ENCODE measurements at regions not wholly inside any gene's neighbourhood (a gene's known extent, or its start where the extent isn't known, plus 50 kb on each side); places are given as distances from the start of the nearest gene placed in this dataset.

- no peak for DNase-seq
These were observed 53.0 kb upstream of the SMOX start for GRCh38 chr20:4095639-4096038.

GRCh38 chr20:4091490-4092479 lies 56.8 kb upstream of the SMOX start:
- no peak for DNase-seq

DNA sequence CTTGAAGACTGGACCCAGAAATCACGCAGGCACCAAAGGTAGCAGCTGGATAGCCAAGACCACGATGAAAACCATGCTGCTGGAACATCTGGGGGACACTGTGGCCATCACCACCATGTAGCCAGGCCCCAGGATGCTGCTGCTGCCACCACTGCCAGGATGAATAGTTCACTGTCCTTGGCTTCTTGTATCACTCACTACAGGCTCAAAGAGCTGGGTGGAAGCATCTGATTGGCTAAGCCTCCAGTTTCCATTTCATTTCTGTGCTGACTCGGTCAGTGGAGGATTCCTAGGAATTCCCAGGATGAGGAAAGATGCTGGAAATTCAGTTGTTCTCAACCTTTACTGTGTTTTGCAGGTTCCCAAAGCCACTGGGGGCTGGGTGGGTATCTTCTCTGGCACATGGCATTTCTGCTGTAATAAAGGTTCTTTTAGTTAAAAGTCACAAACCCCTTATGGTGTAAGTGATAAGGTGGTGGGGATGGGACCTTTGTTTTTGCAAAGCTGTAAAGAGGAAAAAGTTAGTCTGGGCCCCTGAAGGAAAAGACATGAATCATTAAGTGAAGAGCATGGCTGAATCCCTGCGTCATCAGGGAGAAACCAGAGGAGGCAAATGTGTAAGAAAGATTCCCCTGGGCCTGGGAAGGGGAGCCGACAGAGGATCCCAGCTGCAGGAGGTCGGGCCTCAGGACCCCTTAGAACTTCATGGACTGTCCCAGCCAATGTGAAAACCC lies 57.7 kb upstream of the SMOX start:
- no peak for DNase-seq

- no peak for DNase-seq
These were observed 58.7 kb upstream of the SMOX start for GRCh38 chr20:4089756-4090487.

GRCh38 chr20:4088766-4089165 lies 59.9 kb upstream of the SMOX start:
- no peak for DNase-seq

DNA sequence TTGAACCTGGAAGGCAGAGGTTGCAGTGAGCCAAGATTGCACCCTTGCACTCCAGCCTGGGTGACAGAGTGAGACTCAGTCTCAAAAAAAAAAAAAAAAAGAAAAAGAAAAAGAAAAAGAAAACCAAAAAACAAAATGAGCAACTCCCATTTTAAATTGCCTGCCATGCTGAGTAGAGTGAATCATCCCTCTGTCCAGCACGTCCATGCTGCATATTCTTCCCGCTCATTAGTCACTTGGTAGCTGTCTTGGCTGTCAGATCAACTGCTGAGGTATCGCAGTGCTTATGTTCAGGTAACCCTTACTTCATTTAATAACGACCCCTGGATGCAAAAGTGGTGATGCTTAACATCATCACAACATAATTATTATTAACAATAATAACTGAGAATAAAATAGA lies 60.7 kb upstream of the SMOX start:
- DNase-seq = no peak

GRCh38 chr20:4086771-4087687 lies 61.6 kb upstream of the SMOX start:
- DNase-seq = no peak

- no peak for DNase-seq
These were observed 63.9 kb upstream of the SMOX start for GRCh38 chr20:4084721-4085120.

DNA sequence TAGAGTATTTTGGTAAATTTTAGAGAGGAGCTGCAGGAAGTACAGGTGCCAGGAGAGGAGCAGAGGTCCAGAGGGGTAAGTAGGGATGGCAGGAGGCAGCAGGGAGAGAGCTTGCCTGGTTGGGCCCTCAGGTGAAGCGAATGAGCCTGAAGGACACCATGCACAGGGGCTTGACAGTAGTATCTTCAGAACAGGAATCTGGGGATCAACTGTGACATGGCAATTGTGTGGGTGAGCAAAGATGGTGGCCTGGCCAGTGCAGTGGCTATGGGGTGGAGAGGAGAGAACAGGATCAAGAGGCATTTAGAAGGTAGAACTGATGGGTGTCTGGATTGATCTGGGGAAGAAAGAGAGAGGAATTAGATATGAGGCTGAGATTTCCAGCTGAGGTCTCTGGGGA lies 64.5 kb upstream of the SMOX start:
- no peak for DNase-seq

GRCh38 chr20:4083098-4083865 lies 65.3 kb upstream of the SMOX start:
- no peak for DNase-seq

GRCh38 chr20:4082406-4083097 lies 66.1 kb upstream of the SMOX start:
- DNase-seq = peak; percentile 73

DNA sequence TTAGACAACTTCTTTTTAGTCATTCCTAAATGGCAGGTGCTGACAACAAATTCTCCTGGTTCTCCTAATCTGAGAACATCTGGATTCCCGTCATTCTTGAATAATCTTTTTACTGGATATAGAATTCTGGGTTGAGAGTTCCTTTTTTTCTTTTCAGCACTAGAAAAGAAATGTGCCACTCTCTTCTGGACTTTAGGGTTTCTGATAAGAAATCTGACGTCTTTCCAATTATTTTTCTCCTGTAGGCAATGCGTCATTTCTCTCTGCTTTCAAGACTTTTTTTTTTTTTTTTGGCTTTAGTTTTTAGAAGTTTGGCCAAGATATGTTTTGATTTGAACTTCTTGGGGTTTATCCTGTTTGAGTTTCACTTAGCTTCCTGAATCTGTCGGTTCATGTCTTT lies 66.1 kb upstream of the RNF24 start:
- DNase-seq = no peak

- DNase-seq = peak; percentile 69
These were observed 61.3 kb upstream of the RNF24 start for GRCh38 chr20:4076671-4077070.

DNA sequence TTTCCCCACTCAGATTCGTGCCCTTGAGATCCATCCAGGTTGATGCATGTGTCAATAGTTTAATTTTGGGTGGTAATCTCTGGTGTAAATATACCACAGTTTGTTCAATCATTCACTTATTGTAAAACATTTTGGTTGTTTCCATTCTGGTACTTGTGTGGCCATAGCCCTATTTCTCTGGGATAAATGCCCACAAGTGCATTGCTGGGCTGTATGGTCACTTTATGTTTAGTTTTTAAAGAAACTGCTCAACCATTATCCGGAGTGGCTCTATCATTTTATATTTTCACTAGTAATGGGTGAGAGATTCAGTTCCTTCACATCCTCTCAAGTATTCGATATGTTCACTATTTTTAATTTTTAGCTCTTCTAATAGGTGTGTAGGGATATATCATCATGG lies 60.7 kb upstream of the RNF24 start:
- peak; percentile 21 for DNase-seq

GRCh38 chr20:4074877-4075455 lies 59.6 kb upstream of the RNF24 start:
- peak; percentile 24 for DNase-seq

- DNase-seq = no peak
These were observed 58.7 kb upstream of the RNF24 start for GRCh38 chr20:4073852-4074741.

DNA sequence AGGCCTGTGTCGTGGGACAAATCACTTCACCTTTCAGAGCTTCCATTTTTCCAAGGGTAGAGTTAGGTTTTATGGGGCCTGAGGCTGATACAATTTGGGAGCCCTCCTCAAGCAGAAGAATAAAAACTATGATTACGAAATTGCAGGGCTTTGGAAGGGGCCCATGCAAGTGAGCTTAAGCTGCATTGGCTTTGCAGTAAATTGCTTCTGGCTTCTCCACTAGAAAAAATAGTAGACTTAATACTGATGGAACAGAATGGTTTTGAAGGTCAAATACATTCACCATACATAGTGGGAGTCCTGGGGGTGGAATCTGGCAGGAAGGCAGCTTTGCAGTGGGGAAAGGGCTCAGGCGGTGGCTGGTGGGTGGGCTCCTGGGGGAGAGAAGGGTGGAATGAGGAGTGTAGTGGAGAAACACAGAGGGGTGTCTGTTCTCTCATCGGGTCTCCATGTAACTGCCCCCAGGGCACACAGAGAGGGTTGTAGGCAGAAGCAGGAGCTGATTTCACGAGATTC lies 55.9 kb upstream of the RNF24 start:
- DNase-seq = peak; percentile 52

DNA sequence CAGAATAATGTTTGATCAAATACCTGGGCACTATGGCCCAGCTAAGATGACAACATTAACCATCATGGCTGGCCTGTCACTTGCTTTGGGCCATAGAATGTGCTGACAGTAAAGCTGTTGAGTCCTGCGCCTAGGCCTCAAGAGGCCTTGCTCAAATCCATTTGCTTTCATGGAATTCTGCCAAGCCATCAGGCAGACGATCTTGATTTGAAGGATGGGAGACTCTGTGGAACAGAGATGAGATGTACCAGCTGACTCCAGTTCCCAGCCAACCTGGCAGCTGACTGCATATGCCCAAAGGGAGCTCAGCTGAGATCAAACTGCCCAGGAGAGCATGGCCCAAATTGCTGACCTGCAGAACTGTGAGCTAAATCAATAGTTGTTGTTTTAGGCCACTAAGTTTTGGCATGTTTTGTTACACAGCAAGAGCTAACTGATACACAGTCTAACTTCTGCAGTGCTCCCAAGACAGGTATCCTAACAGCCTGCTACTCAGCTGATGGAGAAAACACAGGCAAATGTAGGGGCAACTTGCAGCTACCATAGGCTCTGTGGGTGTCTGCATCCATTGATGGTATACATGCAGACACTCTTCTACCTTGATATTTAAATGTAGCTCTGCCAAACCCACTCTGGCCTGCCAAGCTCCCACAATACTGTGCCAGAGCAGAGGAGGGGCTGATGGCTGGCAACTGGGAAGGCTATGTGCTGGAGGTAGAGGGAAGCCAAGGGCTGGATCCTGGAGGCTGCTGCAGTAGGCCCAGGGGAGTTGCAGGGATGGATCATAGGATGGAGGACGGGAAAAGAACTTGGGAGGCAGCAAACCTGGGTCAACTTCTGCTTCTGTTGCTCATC lies 55.2 kb upstream of the RNF24 start:
- no peak for DNase-seq
